ENCODE measurements at regions not wholly inside any gene's neighbourhood (a gene's known extent, or its start where the extent isn't known, plus 50 kb on each side); places are given as distances from the start of the nearest gene placed in this dataset.

DNA sequence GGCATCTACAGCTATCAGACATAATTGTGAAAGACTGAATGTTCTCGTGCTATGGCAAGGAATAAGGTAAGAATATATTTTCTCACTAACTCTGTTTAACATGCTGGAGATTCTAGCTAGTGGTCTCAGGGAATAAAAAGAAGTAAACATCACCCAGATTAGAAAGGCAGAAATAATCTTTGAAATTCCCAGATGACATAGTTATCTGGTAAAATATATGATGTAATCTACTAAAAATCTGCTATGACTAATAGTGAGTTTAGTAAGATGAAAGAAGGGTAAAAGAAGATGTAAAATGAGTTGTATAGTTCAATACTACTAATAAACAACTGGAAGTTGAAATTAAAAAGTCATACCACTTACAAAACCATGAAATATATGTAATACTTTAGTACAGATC is 134.2 kb downstream of the DSC3 start:
- ATAC-seq = no peak
- TF ChIP-seq ZNF565 (CRISPR knock-in tag; conservative IDR thresholded peaks at IDR 0.05; ENCODE audit: low read depth) = no peak
- no peak for TF ChIP-seq TOX (CRISPR knock-in tag; IDR thresholded peaks at IDR 0.05; ENCODE audit: borderline replicate concordance)
- TF ChIP-seq ZNF70 (CRISPR knock-in tag; IDR thresholded peaks at IDR 0.05) = no peak
- no peak for TF ChIP-seq RARB (CRISPR knock-in tag; IDR thresholded peaks at IDR 0.05)
- no peak for TF ChIP-seq TCF4 (CRISPR knock-in tag; IDR thresholded peaks at IDR 0.05; ENCODE audit: borderline replicate concordance)
- TF ChIP-seq GLIS3 (CRISPR knock-in tag; IDR thresholded peaks at IDR 0.05) = no peak
- TF ChIP-seq ZFP30 (CRISPR knock-in tag; IDR thresholded peaks at IDR 0.05) = no peak

DNA sequence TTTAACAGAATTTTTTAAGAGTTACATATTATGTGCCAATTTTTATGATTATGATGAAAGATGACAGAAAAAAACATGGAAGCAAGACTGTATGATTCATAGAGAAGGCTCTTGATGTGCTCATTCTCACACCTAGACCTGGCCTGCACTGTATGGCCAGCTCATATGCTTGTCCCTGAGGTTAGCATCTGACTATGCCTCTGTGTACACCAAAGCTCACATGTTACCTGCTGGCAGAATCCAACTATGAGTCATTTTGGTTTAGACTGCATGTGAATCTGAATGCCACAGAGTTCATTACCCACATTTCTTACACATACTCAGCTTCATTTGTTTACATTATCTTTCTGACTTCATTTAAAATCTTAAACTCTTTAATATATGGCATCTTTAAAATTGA is 139.0 kb downstream of the DSC3 start:
- TF ChIP-seq TSHZ2 (CRISPR knock-in tag; IDR thresholded peaks at IDR 0.05) (no peak), ZC3H10 (CRISPR knock-in tag; IDR thresholded peaks at IDR 0.05) (no peak), RARB (CRISPR knock-in tag; IDR thresholded peaks at IDR 0.05) (no peak), ESRRG (CRISPR knock-in tag; IDR thresholded peaks at IDR 0.05) (no peak), PPARA (CRISPR knock-in tag; IDR thresholded peaks at IDR 0.05; ENCODE audit: borderline replicate concordance) (no peak), ZFP30 (CRISPR knock-in tag; IDR thresholded peaks at IDR 0.05) (no peak), BACH2 (CRISPR knock-in tag; IDR thresholded peaks at IDR 0.05; ENCODE audit: borderline replicate concordance) (no peak), CREB5 (CRISPR knock-in tag; IDR thresholded peaks at IDR 0.05; ENCODE audit: low read depth) (no peak), CSDC2 (CRISPR knock-in tag; IDR thresholded peaks at IDR 0.05) (no peak), OSR1 (CRISPR knock-in tag; IDR thresholded peaks at IDR 0.05) (no peak), ZFP3 (CRISPR knock-in tag; IDR thresholded peaks at IDR 0.05) (no peak), ZNF70 (CRISPR knock-in tag; IDR thresholded peaks at IDR 0.05) (no peak), ISL1 (CRISPR knock-in tag; IDR thresholded peaks at IDR 0.05) (no peak), TCF4 (CRISPR knock-in tag; IDR thresholded peaks at IDR 0.05; ENCODE audit: borderline replicate concordance) (no peak), TOX (CRISPR knock-in tag; IDR thresholded peaks at IDR 0.05; ENCODE audit: borderline replicate concordance) (no peak), ZNF8 (CRISPR knock-in tag; IDR thresholded peaks at IDR 0.05) (no peak)
- TF ChIP-seq, protein P1, sequence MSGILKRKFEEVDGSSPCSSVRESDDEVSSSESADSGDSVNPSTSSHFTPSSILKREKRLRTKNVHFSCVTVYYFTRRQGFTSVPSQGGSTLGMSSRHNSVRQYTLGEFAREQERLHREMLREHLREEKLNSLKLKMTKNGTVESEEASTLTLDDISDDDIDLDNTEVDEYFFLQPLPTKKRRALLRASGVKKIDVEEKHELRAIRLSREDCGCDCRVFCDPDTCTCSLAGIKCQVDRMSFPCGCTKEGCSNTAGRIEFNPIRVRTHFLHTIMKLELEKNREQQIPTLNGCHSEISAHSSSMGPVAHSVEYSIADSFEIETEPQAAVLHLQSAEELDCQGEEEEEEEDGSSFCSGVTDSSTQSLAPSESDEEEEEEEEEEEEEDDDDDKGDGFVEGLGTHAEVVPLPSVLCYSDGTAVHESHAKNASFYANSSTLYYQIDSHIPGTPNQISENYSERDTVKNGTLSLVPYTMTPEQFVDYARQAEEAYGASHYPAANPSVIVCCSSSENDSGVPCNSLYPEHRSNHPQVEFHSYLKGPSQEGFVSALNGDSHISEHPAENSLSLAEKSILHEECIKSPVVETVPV (CRISPR knock-in tag; IDR thresholded peaks at IDR 0.05) = no peak
- TF ChIP-seq, protein P2, sequence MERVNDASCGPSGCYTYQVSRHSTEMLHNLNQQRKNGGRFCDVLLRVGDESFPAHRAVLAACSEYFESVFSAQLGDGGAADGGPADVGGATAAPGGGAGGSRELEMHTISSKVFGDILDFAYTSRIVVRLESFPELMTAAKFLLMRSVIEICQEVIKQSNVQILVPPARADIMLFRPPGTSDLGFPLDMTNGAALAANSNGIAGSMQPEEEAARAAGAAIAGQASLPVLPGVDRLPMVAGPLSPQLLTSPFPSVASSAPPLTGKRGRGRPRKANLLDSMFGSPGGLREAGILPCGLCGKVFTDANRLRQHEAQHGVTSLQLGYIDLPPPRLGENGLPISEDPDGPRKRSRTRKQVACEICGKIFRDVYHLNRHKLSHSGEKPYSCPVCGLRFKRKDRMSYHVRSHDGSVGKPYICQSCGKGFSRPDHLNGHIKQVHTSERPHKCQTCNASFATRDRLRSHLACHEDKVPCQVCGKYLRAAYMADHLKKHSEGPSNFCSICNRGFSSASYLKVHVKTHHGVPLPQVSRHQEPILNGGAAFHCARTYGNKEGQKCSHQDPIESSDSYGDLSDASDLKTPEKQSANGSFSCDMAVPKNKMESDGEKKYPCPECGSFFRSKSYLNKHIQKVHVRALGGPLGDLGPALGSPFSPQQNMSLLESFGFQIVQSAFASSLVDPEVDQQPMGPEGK (CRISPR knock-in tag; IDR thresholded peaks at IDR 0.05; ENCODE audit: borderline replicate concordance) = no peak
- no peak for ATAC-seq

DNA sequence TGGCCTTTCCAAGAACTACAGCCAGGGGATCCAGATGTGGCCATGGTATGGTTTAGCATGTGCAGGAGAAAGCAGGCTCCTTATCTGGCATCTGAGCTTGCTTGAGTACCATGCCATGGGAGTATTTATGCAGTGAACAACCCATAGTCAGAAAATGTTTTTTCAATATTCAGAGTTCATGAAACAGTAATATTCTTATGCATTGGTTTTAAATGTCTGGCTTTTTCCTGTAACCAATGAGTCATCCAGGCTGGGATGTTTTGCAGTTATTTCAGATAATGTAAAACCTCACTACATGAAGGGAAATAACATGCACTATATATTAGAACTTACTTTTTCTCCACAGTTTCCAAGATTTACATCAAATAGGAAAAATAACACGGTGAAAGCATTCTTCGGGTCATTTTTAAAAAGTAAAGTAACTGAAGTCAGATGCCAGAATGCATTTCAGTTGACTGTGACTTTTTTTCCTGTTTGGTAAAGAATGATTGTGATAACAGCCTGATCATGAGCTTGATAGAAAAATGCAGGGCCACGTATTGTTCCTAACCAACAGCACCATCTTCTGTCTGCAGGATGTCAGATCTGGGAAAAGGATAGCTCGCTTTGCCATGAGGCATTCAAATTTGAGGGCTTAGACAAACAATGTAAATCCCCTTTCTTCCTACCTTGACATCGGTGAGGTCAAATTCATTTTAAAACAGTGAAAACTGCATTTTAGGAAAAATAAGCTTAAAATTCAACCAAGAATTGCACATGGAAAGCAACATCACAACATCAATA is 152.8 kb downstream of the DSC3 start:
- ATAC-seq = peak; percentile 32; the same call in 1 of the 3 replicates
- TF ChIP-seq SNAI2 (CRISPR knock-in tag; IDR thresholded peaks at IDR 0.05) = no peak
- no peak for TF ChIP-seq PPARA (CRISPR knock-in tag; IDR thresholded peaks at IDR 0.05; ENCODE audit: borderline replicate concordance)
- TF ChIP-seq, protein P3, sequence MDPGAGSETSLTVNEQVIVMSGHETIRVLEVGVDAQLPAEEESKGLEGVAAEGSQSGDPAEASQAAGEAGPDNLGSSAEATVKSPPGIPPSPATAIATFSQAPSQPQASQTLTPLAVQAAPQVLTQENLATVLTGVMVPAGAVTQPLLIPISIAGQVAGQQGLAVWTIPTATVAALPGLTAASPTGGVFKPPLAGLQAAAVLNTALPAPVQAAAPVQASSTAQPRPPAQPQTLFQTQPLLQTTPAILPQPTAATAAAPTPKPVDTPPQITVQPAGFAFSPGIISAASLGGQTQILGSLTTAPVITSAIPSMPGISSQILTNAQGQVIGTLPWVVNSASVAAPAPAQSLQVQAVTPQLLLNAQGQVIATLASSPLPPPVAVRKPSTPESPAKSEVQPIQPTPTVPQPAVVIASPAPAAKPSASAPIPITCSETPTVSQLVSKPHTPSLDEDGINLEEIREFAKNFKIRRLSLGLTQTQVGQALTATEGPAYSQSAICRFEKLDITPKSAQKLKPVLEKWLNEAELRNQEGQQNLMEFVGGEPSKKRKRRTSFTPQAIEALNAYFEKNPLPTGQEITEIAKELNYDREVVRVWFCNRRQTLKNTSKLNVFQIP (CRISPR knock-in tag; IDR thresholded peaks at IDR 0.05; ENCODE audit: borderline replicate concordance, low read depth) = no peak
- TF ChIP-seq ESRRG (CRISPR knock-in tag; IDR thresholded peaks at IDR 0.05) = no peak
- TF ChIP-seq CSDC2 (CRISPR knock-in tag; IDR thresholded peaks at IDR 0.05) = no peak
- TF ChIP-seq, protein P1 (CRISPR knock-in tag; IDR thresholded peaks at IDR 0.05) = no peak
- TF ChIP-seq TOX (CRISPR knock-in tag; IDR thresholded peaks at IDR 0.05; ENCODE audit: borderline replicate concordance) = no peak
- no peak for TF ChIP-seq BACH2 (CRISPR knock-in tag; IDR thresholded peaks at IDR 0.05; ENCODE audit: borderline replicate concordance)
- no peak for TF ChIP-seq OSR1 (CRISPR knock-in tag; IDR thresholded peaks at IDR 0.05)
- TF ChIP-seq GLIS3 (CRISPR knock-in tag; IDR thresholded peaks at IDR 0.05) = no peak
- TF ChIP-seq RARB (CRISPR knock-in tag; IDR thresholded peaks at IDR 0.05) = no peak
- TF ChIP-seq TSHZ2 (CRISPR knock-in tag; IDR thresholded peaks at IDR 0.05) = no peak
- TF ChIP-seq ARNTL (CRISPR knock-in tag; IDR thresholded peaks at IDR 0.05; ENCODE audit: borderline replicate concordance, low read depth) = no peak

Measured in SK-N-SH treated with all-trans-retinoic acid at 6 μM for 48 hours (cell line).